ENCODE measurements at regions not wholly inside any gene's neighbourhood (a gene's known extent, or its start where the extent isn't known, plus 50 kb on each side); places are given as distances from the start of the nearest gene placed in this dataset.
"Not testable (repeated sequence)": the region's sequence is repeated elsewhere in the genome, so short reads cannot be mapped to it uniquely, and the experiment has no call there.

- TF ChIP-seq CTCF (IDR thresholded peaks at IDR 0.05; ENCODE audit: insufficient read depth, low read length); GABPA (IDR thresholded peaks at IDR 0.05; ENCODE audit: low read depth); SPI1 (IDR thresholded peaks at IDR 0.05; ENCODE audit: borderline replicate concordance, low read depth); POLR2AphosphoS5 (IDR thresholded peaks at IDR 0.05; ENCODE audit: low read depth); REST (IDR thresholded peaks at IDR 0.05; ENCODE audit: insufficient replicate concordance, low read depth): not testable (repeated sequence)
Measured at GRCh38 chr1:60606921-60607320, 475.4 kb upstream of the NFIA start.

Measured in HL-60 (cell line).